ENCODE measurements at regions not wholly inside any gene's neighbourhood (a gene's known extent, or its start where the extent isn't known, plus 50 kb on each side); places are given as distances from the start of the nearest gene placed in this dataset.

- POLR2A ChIA-PET = no interaction called here
- Histone ChIP-seq H3K27ac (ENCODE audit: low read depth, low read length, poor library complexity, severe bottlenecking) (no peak overlapping the region), H3K4me2 (ENCODE audit: low read length) (no peak overlapping the region), H4K20me1 (ENCODE audit: insufficient read depth, low read length) (no peaks in the 10 kb centered on the region), H3K4me1 (ENCODE audit: insufficient read depth, low read length, poor library complexity, severe bottlenecking) (no peaks in the 10 kb centered on the region), H3K79me2 (ENCODE audit: insufficient read depth, low read depth, low read length) (no peaks in the 10 kb centered on the region), H2AFZ (ENCODE audit: low read length) (no peak overlapping the region), H3K36me3 (ENCODE audit: insufficient read depth, low read length) (no peaks in the 10 kb centered on the region), H3K9me2 (ENCODE audit: insufficient read depth, low read length) (no peaks in the 10 kb centered on the region), H3K9me3 (ENCODE audit: low read length) (no peaks in the 10 kb centered on the region), H3K4me3 (ENCODE audit: low read depth, low read length, poor library complexity, severe bottlenecking) (no peak overlapping the region)
- no peak for TF ChIP-seq CTCF (conservative IDR thresholded peaks at IDR 0.05; ENCODE audit: low read length)
- no peak for TF ChIP-seq EZH2phosphoT487 (IDR thresholded peaks at IDR 0.05; ENCODE audit: borderline replicate concordance, low read depth, low read length)
- BruUV-seq (replicated peaks) = no TSS peak
- CTCF ChIA-PET (ENCODE audit: unreplicated experiment) = no interaction called here
- intact Hi-C loops (cut with micrococcal nuclease; ENCODE audit: unreplicated experiment) = no loop called here
- no peak for DNase-seq (ENCODE audit: low spot score)
Measured at GRCh38 chr16:22645868-22646267, 135.2 kb downstream of the NPIPB5 start.

GRCh38 chr16:22646948-22647556 is 136.4 kb downstream of the NPIPB5 start:
- Histone ChIP-seq H3K4me3 (ENCODE audit: low read depth, low read length, poor library complexity, severe bottlenecking) (no peak overlapping the region), H3K9me2 (ENCODE audit: insufficient read depth, low read length) (no peaks in the 10 kb centered on the region), H3K36me3 (ENCODE audit: insufficient read depth, low read length) (no peaks in the 10 kb centered on the region), H4K20me1 (ENCODE audit: insufficient read depth, low read length) (no peaks in the 10 kb centered on the region), H2AFZ (ENCODE audit: low read length) (no peak overlapping the region), H3K9me3 (ENCODE audit: low read length) (no peaks in the 10 kb centered on the region), H3K27ac (ENCODE audit: low read depth, low read length, poor library complexity, severe bottlenecking) (no peak overlapping the region), H3K4me2 (ENCODE audit: low read length) (no peak overlapping the region), H3K79me2 (ENCODE audit: insufficient read depth, low read depth, low read length) (no peaks in the 10 kb centered on the region), H3K4me1 (ENCODE audit: insufficient read depth, low read length, poor library complexity, severe bottlenecking) (no peaks in the 10 kb centered on the region)
- intact Hi-C loops (cut with micrococcal nuclease; ENCODE audit: unreplicated experiment) = no loop called here
- TF ChIP-seq EZH2phosphoT487 (IDR thresholded peaks at IDR 0.05; ENCODE audit: borderline replicate concordance, low read depth, low read length) (no peak), CTCF (conservative IDR thresholded peaks at IDR 0.05; ENCODE audit: low read length) (no peak)
- ChIA-PET CTCF (ENCODE audit: unreplicated experiment) (no interaction called here), POLR2A (interaction anchor here (0.6 kb wide), 1 partner anchor 50 kb away, joined by 3 read pairs; no protein-coding TSS in a partner anchor)
- DNase-seq (ENCODE audit: low spot score) = no peak
- no TSS peak for BruUV-seq (replicated peaks)

GRCh38 chr16:22648141-22648540 is 137.4 kb downstream of the NPIPB5 start:
- CTCF ChIA-PET (ENCODE audit: unreplicated experiment) = no interaction called here
- no TSS peak for BruUV-seq (replicated peaks)

More at GRCh38 chr16:22648141-22648540, 137.4 kb downstream of the NPIPB5 start:
- no peaks in the 10 kb centered on the region for H3K9me2 ChIP-seq (ENCODE audit: insufficient read depth, low read length)
- no peaks in the 10 kb centered on the region for H4K20me1 ChIP-seq (ENCODE audit: insufficient read depth, low read length)
- no peaks in the 10 kb centered on the region for H3K79me2 ChIP-seq (ENCODE audit: insufficient read depth, low read depth, low read length)
- intact Hi-C loops (cut with micrococcal nuclease; ENCODE audit: unreplicated experiment) = no loop called here
- no peaks in the 10 kb centered on the region for H3K36me3 ChIP-seq (ENCODE audit: insufficient read depth, low read length)
- POLR2A ChIA-PET = no interaction called here
- H3K4me2 ChIP-seq (ENCODE audit: low read length) = no peak overlapping the region
- H3K4me1 ChIP-seq (ENCODE audit: insufficient read depth, low read length, poor library complexity, severe bottlenecking) = no peaks in the 10 kb centered on the region
- H3K4me3 ChIP-seq (ENCODE audit: low read depth, low read length, poor library complexity, severe bottlenecking) = no peak overlapping the region
- no peaks in the 10 kb centered on the region for H3K9me3 ChIP-seq (ENCODE audit: low read length)
- TF ChIP-seq CTCF (conservative IDR thresholded peaks at IDR 0.05; ENCODE audit: low read length) (no peak), EZH2phosphoT487 (IDR thresholded peaks at IDR 0.05; ENCODE audit: borderline replicate concordance, low read depth, low read length) (no peak)
- no peak overlapping the region for H2AFZ ChIP-seq (ENCODE audit: low read length)
- no peak for DNase-seq (ENCODE audit: low spot score)
- H3K27ac ChIP-seq (ENCODE audit: low read depth, low read length, poor library complexity, severe bottlenecking) = no peak overlapping the region

Data from OCI-LY7 (cell line).